GM12878 (cell line): ENCODE measurements at regions not wholly inside any gene's neighbourhood (a gene's known extent, or its start where the extent isn't known, plus 50 kb on each side); places are given as distances from the start of the nearest gene placed in this dataset.

Experiments used
- ATAC-seq: fragments of 200-7000 bp; cut with Tn5 transposase; 3 replicates; pipeline ENCODE4 v1.9.1; 2020; ENCODE audit warnings: mild to moderate bottlenecking, moderate library complexity
- BruUV-seq: library from RNA; stranded (reverse); fragments of 400-500 nt; replicated peaks from 2 replicates; lab custom pipeline; 2021; lab: Mats Ljungman, UMichigan
- CTCF ChIA-PET: fragments of 300-600 bp; sonication (Branson Sonifier 250); formaldehyde crosslinking; extraction: SDS; loops from one replicate; lab custom pipeline; 2021; ENCODE audit warnings: inconsistent platforms; lab: Yijun Ruan, JAX
- POLR2A ChIA-PET: fragments of 350-600 bp; formaldehyde crosslinking; extraction: SDS; loops from one replicate; lab custom pipeline; 2021; ENCODE audit warnings: inconsistent platforms; lab: Charles Lee
- RAD21 ChIA-PET: fragments of 300-600 bp; sonication (Branson Sonifier 250); formaldehyde crosslinking; loops from one replicate; lab custom pipeline; 2023; ENCODE audit warnings: antibody characterized with exemption; ENCODE audit not compliant: unreplicated experiment; lab: Charles Lee
- SMC1A ChIA-PET: fragments of 300-600 bp; sonication (Branson Sonifier 250); formaldehyde crosslinking; loops from one replicate; lab custom pipeline; 2023; ENCODE audit not compliant: unreplicated experiment, uncharacterized antibody; lab: Charles Lee
- DNase-seq: peaks from one replicate; pipeline ENCODE4 v3.0.0-alpha.2; 2011; ENCODE audit warnings: low read depth, low spot score
- FAIRE-seq: peaks from 3 replicates; lab custom pipeline; 2011; peaks lifted over from hg19 to GRCh38; lab: Jason Lieb, UNC
- H2AFZ ChIP-seq: 2 replicates; pipeline ENCODE4 v1.6.0; 2011; ENCODE audit warnings: low read depth, low read length, control low read depth; ENCODE audit not compliant: control insufficient read depth
- H3K27ac ChIP-seq: 2 replicates; pipeline ENCODE4 v1.5.1; 2011; ENCODE audit warnings: control low read depth; ENCODE audit not compliant: control insufficient read depth, insufficient read depth
- H3K27me3 ChIP-seq, 2 experiments: replicated peaks in 1 of 2; 2 replicates each; pipeline versions ENCODE4 v1.6.0 to v1.6.1; 2011; ENCODE audit warnings: low read length in 1 of 2; ENCODE audit not compliant: control insufficient read depth in 2 of 2, insufficient read depth in 2 of 2
- H3K36me3 ChIP-seq, 2 experiments: 2 replicates each; pipeline ENCODE4 v1.5.1; 2011; ENCODE audit warnings: low read length in 1 of 2; ENCODE audit not compliant: control insufficient read depth in 2 of 2, insufficient read depth in 2 of 2
- H3K4me1 ChIP-seq: 2 replicates; pipeline ENCODE4 v1.6.1; 2011; ENCODE audit warnings: mild to moderate bottlenecking, low read length, moderate library complexity, mixed read lengths; ENCODE audit not compliant: control insufficient read depth, insufficient read depth
- H3K4me2 ChIP-seq: 2 replicates; pipeline ENCODE4 v1.6.0; 2011; ENCODE audit warnings: control low read depth; ENCODE audit not compliant: control insufficient read depth, insufficient read depth
- H3K4me3 ChIP-seq: fragments of 200-600 bp; sonication (generic); 2 replicates; pipeline ENCODE4 v1.5.1; 2016
- H3K79me2 ChIP-seq: 2 replicates; pipeline ENCODE4 v1.6.0; 2011; ENCODE audit warnings: low read length; ENCODE audit not compliant: control insufficient read depth, insufficient read depth
- H3K9ac ChIP-seq: 2 replicates; pipeline ENCODE4 v1.8.0; 2011; ENCODE audit warnings: low read length, control low read depth, mixed read lengths; ENCODE audit not compliant: control insufficient read depth, insufficient read depth
- H3K9me3 ChIP-seq: replicated peaks from 3 replicates; pipeline ENCODE4 v1.5.1; 2011; ENCODE audit warnings: mild to moderate bottlenecking, low read length; ENCODE audit not compliant: control insufficient read depth, insufficient read depth
- H4K20me1 ChIP-seq: 2 replicates; pipeline ENCODE4 v1.6.0; 2011; ENCODE audit not compliant: control insufficient read depth, insufficient read depth
- ATF7 ChIP-seq: fragments of 450-650 bp; IDR thresholded peaks from 2 replicates; pipeline ENCODE4 v1.6.1; 2016; ENCODE audit warnings: low read depth, mild to moderate bottlenecking
- BCL11A ChIP-seq: IDR thresholded peaks from 2 replicates; pipeline ENCODE4 v1.6.1; 2011; ENCODE audit warnings: low read depth, low read length
- CBFB ChIP-seq: IDR thresholded peaks from 2 replicates; pipeline ENCODE4 v1.6.1; 2016; ENCODE audit warnings: antibody characterized with exemption, low read depth
- FOS ChIP-seq: IDR thresholded peaks from 3 replicates; pipeline ENCODE4 v1.6.1; 2011; ENCODE audit warnings: borderline replicate concordance; ENCODE audit not compliant: insufficient read length; ENCODE audit errors: extremely low read depth
- FOXK2 ChIP-seq: fragments of 450-650 bp; IDR thresholded peaks from 2 replicates; pipeline ENCODE4 v1.6.1; 2017; ENCODE audit warnings: mild to moderate bottlenecking, moderate library complexity
- IKZF1 ChIP-seq: fragments of 450-650 bp; conservative IDR thresholded peaks from 2 replicates; pipeline ENCODE4 v1.6.1; 2017; ENCODE audit warnings: antibody characterized with exemption, mild to moderate bottlenecking
- NFXL1 ChIP-seq: fragments of 450-650 bp; IDR thresholded peaks from 2 replicates; pipeline ENCODE4 v1.6.1; 2017; ENCODE audit warnings: antibody characterized with exemption, mild to moderate bottlenecking, borderline replicate concordance
- NFYA ChIP-seq: IDR thresholded peaks from 2 replicates; pipeline ENCODE4 v1.6.1; 2011; ENCODE audit warnings: low read depth, mild to moderate bottlenecking, low read length, improper control_type of control experiment, borderline replicate concordance
- SMAD1 ChIP-seq: fragments of 450-650 bp; IDR thresholded peaks from 2 replicates; pipeline ENCODE4 v1.6.1; 2018; ENCODE audit warnings: mild to moderate bottlenecking, low read depth; ENCODE audit not compliant: partially characterized antibody
- SMARCA5 ChIP-seq: fragments of 450-650 bp; IDR thresholded peaks from 2 replicates; pipeline ENCODE4 v1.6.1; 2017; ENCODE audit warnings: mild to moderate bottlenecking
- TBL1XR1 ChIP-seq: IDR thresholded peaks from 2 replicates; pipeline ENCODE4 v1.6.1; 2012; ENCODE audit warnings: low read depth, low read length, improper control_type of control experiment
- WGBS: methylation state at CpG from one replicate; pipeline ENCODE4 v1.1.6; 2016; ENCODE audit warnings: low lambda C conversion rate; ENCODE audit not compliant: insufficient replicate concordance, insufficient coverage; ENCODE audit errors: missing lambda C conversion rate; 5-methylcytosine and 5-hydroxymethylcytosine counted together
- in situ Hi-C: fragments of 300-500 bp; cut with MboI; formaldehyde crosslinking; loops from 9 replicates; pipeline ENCODE4 v1.14.3; 2018; ENCODE audit warnings: mixed read lengths
- intact Hi-C: fragments of 100-400 bp; cut with micrococcal nuclease; formaldehyde crosslinking; loops from one replicate; pipeline ENCODE4 v1.14.2; 2022; ENCODE audit not compliant: unreplicated experiment
- TF ChIP-seq, protein P1 (sequence below): IDR thresholded peaks from 2 replicates; pipeline ENCODE4 v1.6.1; 2011; ENCODE audit warnings: mild to moderate bottlenecking, low read depth, low read length, moderate library complexity; ENCODE audit not compliant: insufficient replicate concordance
- TF ChIP-seq, protein P2 (sequence below): fragments of 450-650 bp; formaldehyde crosslinking; IDR thresholded peaks from 2 replicates; pipeline ENCODE4 v1.4.0; 2020; ENCODE audit warnings: mild to moderate bottlenecking, moderate library complexity
- TF ChIP-seq, protein P3 (sequence below): IDR thresholded peaks from 2 replicates; pipeline ENCODE4 v1.6.1; 2012; ENCODE audit warnings: mild to moderate bottlenecking, low read depth, low read length
- TF ChIP-seq, protein P4 (sequence below): IDR thresholded peaks from 2 replicates; pipeline ENCODE4 v1.6.1; 2012; ENCODE audit warnings: low read depth, low read length, improper control_type of control experiment

DNA sequence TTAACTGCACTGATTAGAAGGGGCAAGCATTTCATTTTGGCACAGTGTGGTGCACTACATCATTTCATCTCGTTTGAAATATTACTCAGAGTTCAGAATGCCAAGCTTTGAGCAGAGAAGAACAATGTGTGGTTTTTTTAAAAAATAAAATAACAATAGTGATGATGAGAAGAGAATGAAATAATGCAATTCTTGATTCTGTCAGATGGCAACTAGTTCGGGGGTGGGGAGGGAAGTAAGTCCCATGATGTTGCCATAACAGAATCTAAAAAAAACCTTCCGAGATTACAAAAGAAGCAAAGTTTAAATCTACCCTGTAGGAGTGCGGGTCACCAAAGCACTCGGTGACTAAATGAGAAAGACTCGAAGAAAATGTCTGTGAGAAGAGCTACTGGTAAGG is 490.4 kb downstream of the NR4A2 start (continued):
- no peak for TF ChIP-seq SMAD1
- TF ChIP-seq, protein P1, sequence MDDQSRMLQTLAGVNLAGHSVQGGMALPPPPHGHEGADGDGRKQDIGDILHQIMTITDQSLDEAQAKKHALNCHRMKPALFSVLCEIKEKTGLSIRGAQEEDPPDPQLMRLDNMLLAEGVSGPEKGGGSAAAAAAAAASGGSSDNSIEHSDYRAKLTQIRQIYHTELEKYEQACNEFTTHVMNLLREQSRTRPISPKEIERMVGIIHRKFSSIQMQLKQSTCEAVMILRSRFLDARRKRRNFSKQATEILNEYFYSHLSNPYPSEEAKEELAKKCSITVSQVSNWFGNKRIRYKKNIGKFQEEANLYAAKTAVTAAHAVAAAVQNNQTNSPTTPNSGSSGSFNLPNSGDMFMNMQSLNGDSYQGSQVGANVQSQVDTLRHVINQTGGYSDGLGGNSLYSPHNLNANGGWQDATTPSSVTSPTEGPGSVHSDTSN, result no peak
- TF ChIP-seq IKZF1, result no peak
- TF ChIP-seq SMARCA5, result no peak
- TF ChIP-seq TBL1XR1, result no peak

DNA sequence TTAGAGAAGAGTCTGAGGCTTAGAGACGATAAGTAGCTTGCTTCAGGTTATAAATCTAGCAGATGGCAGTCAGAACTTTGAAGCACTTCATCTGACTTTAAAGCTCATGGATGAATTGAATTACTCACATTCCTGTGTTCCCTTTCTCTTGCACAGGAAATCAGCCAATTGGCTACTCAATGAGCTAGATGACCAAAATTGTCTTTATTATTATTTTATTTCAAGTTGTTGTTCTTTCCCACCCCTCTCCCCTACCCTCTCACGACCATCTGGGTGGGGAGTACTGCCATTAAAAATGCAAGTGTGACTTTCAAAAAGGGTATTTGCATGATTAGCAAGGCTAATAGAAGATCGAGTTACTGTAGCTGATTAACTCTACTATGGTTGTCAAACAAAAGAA is 491.1 kb downstream of the NR4A2 start:
- Histone ChIP-seq H3K9ac (no peak overlapping the region), H3K4me3 (no peak overlapping the region), H4K20me1 (no peaks in the 10 kb centered on the region), H3K27me3 (no peaks in the 10 kb centered on the region; a peak in 1 of 4 replicates), H3K79me2 (no peaks in the 10 kb centered on the region), H2AFZ (no peak overlapping the region), H3K27ac (no peak overlapping the region), H3K4me1 (no peaks in the 10 kb centered on the region), H3K9me3 (no peaks in the 10 kb centered on the region), H3K4me2 (no peak overlapping the region), H3K36me3 (no peaks in the 10 kb centered on the region)
- DNase-seq (no peak), ATAC-seq (no peak), FAIRE-seq (no peak)
- SMC1A ChIA-PET, result interaction anchor here (0.8 to 1.8 kb wide), 3 partner anchors 9 to 19 kb away, joined by 3 to 5 read pairs (median 4); no protein-coding TSS in a partner anchor
- intact Hi-C loops, result no loop called here
- in situ Hi-C loops, result no loop called here
- WGBS, result 5% methylated on average over 3 of the region's 3 CpGs
- RAD21 ChIA-PET, result interaction anchor here (1.3 to 2.0 kb wide), 2 partner anchors 25 to 66 kb away, joined by 3 to 4 read pairs; no protein-coding TSS in a partner anchor
- CTCF ChIA-PET, result interaction anchor here (1.7 kb wide), 1 partner anchor 24 kb away, joined by 3 read pairs; no protein-coding TSS in a partner anchor
- no TSS peak for BruUV-seq
- POLR2A ChIA-PET, result no interaction called here
- TF ChIP-seq FOS (no peak), BCL11A (no peak), ATF7 (no peak), FOXK2 (no peak), NFYA (no peak), NFXL1 (no peak), CBFB (no peak)
- TF ChIP-seq, protein P2, sequence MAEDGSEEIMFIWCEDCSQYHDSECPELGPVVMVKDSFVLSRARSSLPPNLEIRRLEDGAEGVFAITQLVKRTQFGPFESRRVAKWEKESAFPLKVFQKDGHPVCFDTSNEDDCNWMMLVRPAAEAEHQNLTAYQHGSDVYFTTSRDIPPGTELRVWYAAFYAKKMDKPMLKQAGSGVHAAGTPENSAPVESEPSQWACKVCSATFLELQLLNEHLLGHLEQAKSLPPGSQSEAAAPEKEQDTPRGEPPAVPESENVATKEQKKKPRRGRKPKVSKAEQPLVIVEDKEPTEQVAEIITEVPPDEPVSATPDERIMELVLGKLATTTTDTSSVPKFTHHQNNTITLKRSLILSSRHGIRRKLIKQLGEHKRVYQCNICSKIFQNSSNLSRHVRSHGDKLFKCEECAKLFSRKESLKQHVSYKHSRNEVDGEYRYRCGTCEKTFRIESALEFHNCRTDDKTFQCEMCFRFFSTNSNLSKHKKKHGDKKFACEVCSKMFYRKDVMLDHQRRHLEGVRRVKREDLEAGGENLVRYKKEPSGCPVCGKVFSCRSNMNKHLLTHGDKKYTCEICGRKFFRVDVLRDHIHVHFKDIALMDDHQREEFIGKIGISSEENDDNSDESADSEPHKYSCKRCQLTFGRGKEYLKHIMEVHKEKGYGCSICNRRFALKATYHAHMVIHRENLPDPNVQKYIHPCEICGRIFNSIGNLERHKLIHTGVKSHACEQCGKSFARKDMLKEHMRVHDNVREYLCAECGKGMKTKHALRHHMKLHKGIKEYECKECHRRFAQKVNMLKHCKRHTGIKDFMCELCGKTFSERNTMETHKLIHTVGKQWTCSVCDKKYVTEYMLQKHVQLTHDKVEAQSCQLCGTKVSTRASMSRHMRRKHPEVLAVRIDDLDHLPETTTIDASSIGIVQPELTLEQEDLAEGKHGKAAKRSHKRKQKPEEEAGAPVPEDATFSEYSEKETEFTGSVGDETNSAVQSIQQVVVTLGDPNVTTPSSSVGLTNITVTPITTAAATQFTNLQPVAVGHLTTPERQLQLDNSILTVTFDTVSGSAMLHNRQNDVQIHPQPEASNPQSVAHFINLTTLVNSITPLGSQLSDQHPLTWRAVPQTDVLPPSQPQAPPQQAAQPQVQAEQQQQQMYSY (CRISPR knock-in tag), result no peak
- TF ChIP-seq, protein P3, sequence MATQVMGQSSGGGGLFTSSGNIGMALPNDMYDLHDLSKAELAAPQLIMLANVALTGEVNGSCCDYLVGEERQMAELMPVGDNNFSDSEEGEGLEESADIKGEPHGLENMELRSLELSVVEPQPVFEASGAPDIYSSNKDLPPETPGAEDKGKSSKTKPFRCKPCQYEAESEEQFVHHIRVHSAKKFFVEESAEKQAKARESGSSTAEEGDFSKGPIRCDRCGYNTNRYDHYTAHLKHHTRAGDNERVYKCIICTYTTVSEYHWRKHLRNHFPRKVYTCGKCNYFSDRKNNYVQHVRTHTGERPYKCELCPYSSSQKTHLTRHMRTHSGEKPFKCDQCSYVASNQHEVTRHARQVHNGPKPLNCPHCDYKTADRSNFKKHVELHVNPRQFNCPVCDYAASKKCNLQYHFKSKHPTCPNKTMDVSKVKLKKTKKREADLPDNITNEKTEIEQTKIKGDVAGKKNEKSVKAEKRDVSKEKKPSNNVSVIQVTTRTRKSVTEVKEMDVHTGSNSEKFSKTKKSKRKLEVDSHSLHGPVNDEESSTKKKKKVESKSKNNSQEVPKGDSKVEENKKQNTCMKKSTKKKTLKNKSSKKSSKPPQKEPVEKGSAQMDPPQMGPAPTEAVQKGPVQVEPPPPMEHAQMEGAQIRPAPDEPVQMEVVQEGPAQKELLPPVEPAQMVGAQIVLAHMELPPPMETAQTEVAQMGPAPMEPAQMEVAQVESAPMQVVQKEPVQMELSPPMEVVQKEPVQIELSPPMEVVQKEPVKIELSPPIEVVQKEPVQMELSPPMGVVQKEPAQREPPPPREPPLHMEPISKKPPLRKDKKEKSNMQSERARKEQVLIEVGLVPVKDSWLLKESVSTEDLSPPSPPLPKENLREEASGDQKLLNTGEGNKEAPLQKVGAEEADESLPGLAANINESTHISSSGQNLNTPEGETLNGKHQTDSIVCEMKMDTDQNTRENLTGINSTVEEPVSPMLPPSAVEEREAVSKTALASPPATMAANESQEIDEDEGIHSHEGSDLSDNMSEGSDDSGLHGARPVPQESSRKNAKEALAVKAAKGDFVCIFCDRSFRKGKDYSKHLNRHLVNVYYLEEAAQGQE, result no peak
- TF ChIP-seq, protein P4, sequence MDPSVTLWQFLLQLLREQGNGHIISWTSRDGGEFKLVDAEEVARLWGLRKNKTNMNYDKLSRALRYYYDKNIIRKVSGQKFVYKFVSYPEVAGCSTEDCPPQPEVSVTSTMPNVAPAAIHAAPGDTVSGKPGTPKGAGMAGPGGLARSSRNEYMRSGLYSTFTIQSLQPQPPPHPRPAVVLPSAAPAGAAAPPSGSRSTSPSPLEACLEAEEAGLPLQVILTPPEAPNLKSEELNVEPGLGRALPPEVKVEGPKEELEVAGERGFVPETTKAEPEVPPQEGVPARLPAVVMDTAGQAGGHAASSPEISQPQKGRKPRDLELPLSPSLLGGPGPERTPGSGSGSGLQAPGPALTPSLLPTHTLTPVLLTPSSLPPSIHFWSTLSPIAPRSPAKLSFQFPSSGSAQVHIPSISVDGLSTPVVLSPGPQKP, result no peak
